Dendritic cell treated with granulocyte-macrophage colony-stimulating factor and Interleukin-4, amounts not matched to agents 40 ng/mL and 50 ng/mL, for 4 days (primary cell): ENCODE measurements at regions not wholly inside any gene's neighbourhood (a gene's known extent, or its start where the extent isn't known, plus 50 kb on each side); places are given as distances from the start of the nearest gene placed in this dataset.

Source experiments
- H3K27ac Mint-ChIP-seq: one replicate; pipeline ENCODE4 v1.8.0; 2022; ENCODE audit warnings: mild to moderate bottlenecking, mixed read lengths
- H3K27me3 Mint-ChIP-seq: one replicate; pipeline ENCODE4 v1.8.0; 2022; ENCODE audit warnings: mild to moderate bottlenecking, mixed read lengths
- H3K36me3 Mint-ChIP-seq: one replicate; pipeline ENCODE4 v1.8.0; 2022; ENCODE audit warnings: low read depth, mixed read lengths
- H3K4me1 Mint-ChIP-seq: one replicate; pipeline ENCODE4 v1.8.0; 2022; ENCODE audit warnings: low read depth, mixed read lengths
- H3K4me3 Mint-ChIP-seq: one replicate; pipeline ENCODE4 v1.8.0; 2022; ENCODE audit warnings: mild to moderate bottlenecking, moderate library complexity, mixed read lengths
- H3K9me3 Mint-ChIP-seq: one replicate; pipeline ENCODE4 v1.8.0; 2022; ENCODE audit warnings: mixed read lengths
- intact Hi-C: fragments of 100-400 bp; cut with micrococcal nuclease; formaldehyde crosslinking; loops from one replicate; pipeline ENCODE4 v1.15.0; 2022

DNA sequence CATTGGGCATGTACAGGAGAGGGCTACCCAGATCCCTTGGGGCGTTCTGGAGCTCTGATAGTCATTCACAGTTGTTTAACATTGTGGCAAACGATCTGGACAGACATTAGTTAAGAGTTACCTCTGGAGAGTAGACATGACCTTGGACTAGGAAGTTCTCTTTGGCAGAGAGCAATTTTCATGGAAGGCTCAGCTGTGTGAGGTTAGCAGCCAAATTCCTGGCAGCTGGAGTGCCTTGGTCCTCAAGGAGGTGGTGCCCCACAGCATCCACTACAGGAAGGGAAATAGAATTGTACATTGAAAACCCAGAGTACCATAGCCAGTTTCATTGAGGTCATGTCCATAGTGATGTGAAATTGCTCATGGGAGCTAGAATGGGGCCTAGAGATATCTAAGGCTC lies 82.8 kb downstream of the BLID start:
- Mint-ChIP-seq H3K4me3 (no peak overlapping the region), H3K9me3 (no peaks in the 10 kb centered on the region), H3K27me3 (peaks cover 2% of the 10 kb centered on the region), H3K27ac (no peak overlapping the region), H3K36me3 (no peaks in the 10 kb centered on the region), H3K4me1 (no peaks in the 10 kb centered on the region)
- intact Hi-C loops: no loop called here

GRCh38 chr11:122032317-122032716 lies 83.7 kb downstream of the BLID start:
- Mint-ChIP-seq H3K36me3 (no peaks in the 10 kb centered on the region), H3K27me3 (peaks cover 2% of the 10 kb centered on the region), H3K4me3 (no peak overlapping the region), H3K4me1 (no peaks in the 10 kb centered on the region), H3K27ac (no peak overlapping the region), H3K9me3 (no peaks in the 10 kb centered on the region)
- intact Hi-C loops: no loop called here

GRCh38 chr11:122031813-122032212 lies 84.2 kb downstream of the BLID start:
- Mint-ChIP-seq H3K4me3 (no peak overlapping the region), H3K4me1 (no peaks in the 10 kb centered on the region), H3K27me3 (peaks cover 2% of the 10 kb centered on the region), H3K27ac (no peak overlapping the region), H3K36me3 (no peaks in the 10 kb centered on the region), H3K9me3 (no peaks in the 10 kb centered on the region)
- intact Hi-C loops: no loop called here

DNA sequence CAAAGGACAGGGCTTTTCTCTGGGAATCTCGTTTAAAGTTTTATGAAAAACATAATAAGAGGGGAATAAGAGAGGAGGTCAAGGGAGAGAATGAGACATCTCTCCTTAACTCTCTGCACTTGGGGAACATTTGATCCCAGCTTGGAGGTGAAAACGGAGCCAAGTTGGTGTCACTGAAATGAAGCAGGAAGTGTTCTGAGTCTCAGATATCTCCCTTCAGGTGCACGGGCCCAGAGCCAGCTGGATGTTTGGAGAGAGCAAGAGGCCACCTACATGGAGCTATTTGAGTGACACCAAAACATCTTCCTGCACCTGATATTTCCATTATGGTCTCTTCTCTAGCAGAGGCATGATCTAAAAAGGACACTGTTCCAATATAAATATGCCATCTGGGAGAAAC lies 85.7 kb downstream of the BLID start:
- Mint-ChIP-seq H3K4me3 (no peak overlapping the region), H3K27me3 (peaks cover 3% of the 10 kb centered on the region), H3K36me3 (no peaks in the 10 kb centered on the region), H3K27ac (no peak overlapping the region), H3K4me1 (no peaks in the 10 kb centered on the region), H3K9me3 (no peaks in the 10 kb centered on the region)
- intact Hi-C loops: no loop called here

DNA sequence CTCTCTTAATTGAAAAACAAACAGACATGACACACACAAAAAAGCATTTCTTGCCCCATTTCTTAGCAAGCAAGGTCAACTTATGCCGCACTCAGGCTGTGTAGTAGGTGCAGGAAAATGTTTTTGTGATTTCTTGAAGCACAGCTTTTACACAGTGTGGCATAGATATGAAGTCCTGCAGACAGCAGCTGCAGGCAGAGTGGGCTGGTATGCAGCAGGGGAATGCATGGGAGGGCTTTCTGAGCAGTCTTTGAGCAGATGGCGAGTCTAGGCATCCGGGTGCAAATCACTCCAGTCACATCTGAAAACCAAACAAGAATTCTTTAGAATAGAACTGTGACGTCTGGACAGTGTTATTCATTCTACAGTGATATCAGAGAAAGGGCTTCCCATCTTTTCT lies 87.5 kb downstream of the BLID start:
- H3K27ac Mint-ChIP-seq: no peak overlapping the region
- H3K36me3 Mint-ChIP-seq: no peaks in the 10 kb centered on the region
- H3K4me3 Mint-ChIP-seq: no peak overlapping the region
- intact Hi-C loops: no loop called here
- H3K9me3 Mint-ChIP-seq: no peaks in the 10 kb centered on the region
- H3K4me1 Mint-ChIP-seq: no peaks in the 10 kb centered on the region
- H3K27me3 Mint-ChIP-seq: peaks cover 6% of the 10 kb centered on the region

DNA sequence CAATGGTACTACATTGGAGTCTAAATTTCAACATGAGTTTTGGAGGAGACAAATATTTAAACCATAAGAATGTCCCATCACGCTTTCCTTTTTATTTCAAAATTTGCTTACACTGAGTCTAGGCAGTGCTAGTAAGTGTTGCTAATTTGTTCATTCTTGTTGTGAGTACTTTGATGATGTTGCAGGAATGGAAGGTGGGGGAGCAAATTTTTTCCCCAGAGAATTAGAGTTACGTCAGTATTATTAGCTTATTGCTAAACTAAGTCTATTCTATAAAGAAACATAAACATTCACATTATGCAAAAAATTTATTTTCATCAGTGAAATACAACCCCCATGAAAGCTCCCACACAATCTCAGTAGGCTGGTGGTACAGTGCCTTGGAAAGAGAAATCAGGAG lies 88.0 kb downstream of the BLID start:
- Mint-ChIP-seq H3K4me1 (no peaks in the 10 kb centered on the region), H3K27me3 (peaks cover 6% of the 10 kb centered on the region), H3K27ac (no peak overlapping the region), H3K4me3 (no peak overlapping the region), H3K9me3 (no peaks in the 10 kb centered on the region), H3K36me3 (no peaks in the 10 kb centered on the region)
- intact Hi-C loops: no loop called here

- H3K27ac Mint-ChIP-seq: no peak overlapping the region
- intact Hi-C loops: no loop called here
- no peak overlapping the region for H3K4me3 Mint-ChIP-seq
- H3K4me1 Mint-ChIP-seq: no peaks in the 10 kb centered on the region
- no peaks in the 10 kb centered on the region for H3K9me3 Mint-ChIP-seq
- no peaks in the 10 kb centered on the region for H3K36me3 Mint-ChIP-seq
- peaks cover 6% of the 10 kb centered on the region for H3K27me3 Mint-ChIP-seq
Observed at GRCh38 chr11:122025757-122026156, 90.3 kb downstream of the BLID start.

DNA sequence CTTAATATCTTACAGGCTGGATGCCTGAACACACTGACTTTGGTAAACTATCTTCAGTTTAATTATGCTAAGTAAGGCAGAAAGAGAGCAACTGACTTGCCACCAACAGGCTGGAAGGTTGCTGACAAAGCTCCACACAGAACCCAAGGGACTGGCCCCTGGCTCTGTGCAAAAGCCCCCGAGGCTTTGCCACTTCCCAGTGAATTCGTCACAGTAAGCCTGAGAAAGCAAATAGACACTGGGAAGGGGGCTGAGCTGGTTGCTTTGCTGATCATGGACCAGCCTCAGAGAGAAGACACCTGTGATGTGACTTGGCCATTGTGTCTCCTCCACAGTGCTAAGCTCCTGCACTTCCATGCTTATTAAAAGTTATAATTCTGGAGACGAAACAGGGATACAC lies 91.7 kb downstream of the BLID start:
- H3K9me3 Mint-ChIP-seq: no peaks in the 10 kb centered on the region
- H3K27me3 Mint-ChIP-seq: peaks cover 4% of the 10 kb centered on the region
- H3K27ac Mint-ChIP-seq: no peak overlapping the region
- no peaks in the 10 kb centered on the region for H3K4me1 Mint-ChIP-seq
- H3K4me3 Mint-ChIP-seq: no peak overlapping the region
- intact Hi-C loops: no loop called here
- no peaks in the 10 kb centered on the region for H3K36me3 Mint-ChIP-seq

GRCh38 chr11:122023614-122024250 lies 92.3 kb downstream of the BLID start:
- Mint-ChIP-seq H3K36me3 (no peaks in the 10 kb centered on the region), H3K27me3 (peaks cover 4% of the 10 kb centered on the region)
- intact Hi-C loops: no loop called here

GRCh38 chr11:122022646-122023045 lies 93.4 kb downstream of the BLID start:
- H3K27me3 Mint-ChIP-seq: peaks cover 4% of the 10 kb centered on the region
- no peaks in the 10 kb centered on the region for H3K9me3 Mint-ChIP-seq
- no peak overlapping the region for H3K27ac Mint-ChIP-seq
- intact Hi-C loops: no loop called here
- H3K36me3 Mint-ChIP-seq: no peaks in the 10 kb centered on the region
- H3K4me3 Mint-ChIP-seq: no peak overlapping the region
- H3K4me1 Mint-ChIP-seq: no peaks in the 10 kb centered on the region

More at GRCh38 chr11:122023614-122024250, 92.3 kb downstream of the BLID start:
- H3K27ac Mint-ChIP-seq: no peak overlapping the region
- H3K4me1 Mint-ChIP-seq: no peaks in the 10 kb centered on the region
- no peaks in the 10 kb centered on the region for H3K9me3 Mint-ChIP-seq
- no peak overlapping the region for H3K4me3 Mint-ChIP-seq

DNA sequence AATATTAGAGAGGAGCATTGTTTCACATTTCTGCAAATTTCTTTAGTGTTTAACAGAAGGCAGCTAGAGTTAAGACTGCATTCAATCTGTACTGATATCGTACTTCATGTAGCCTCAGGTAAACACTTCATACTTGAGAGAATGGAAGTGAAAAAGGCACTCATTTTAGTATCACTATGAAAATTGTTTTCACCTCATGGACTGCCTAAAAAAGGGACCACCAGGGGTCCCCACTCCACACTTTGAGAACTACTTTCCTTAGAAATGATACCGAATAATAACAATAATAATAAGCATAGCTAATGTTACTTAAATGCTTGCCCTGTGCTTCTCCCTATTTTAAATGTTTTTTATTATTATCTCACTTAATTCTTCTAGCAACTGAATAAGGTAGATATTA lies 95.1 kb downstream of the BLID start:
- H3K36me3 Mint-ChIP-seq: no peaks in the 10 kb centered on the region
- H3K4me1 Mint-ChIP-seq: no peaks in the 10 kb centered on the region
- intact Hi-C loops: no loop called here
- H3K4me3 Mint-ChIP-seq: no peak overlapping the region
- H3K27me3 Mint-ChIP-seq: peaks cover 4% of the 10 kb centered on the region
- no peaks in the 10 kb centered on the region for H3K9me3 Mint-ChIP-seq
- H3K27ac Mint-ChIP-seq: no peak overlapping the region

- Mint-ChIP-seq H3K4me1 (no peaks in the 10 kb centered on the region), H3K27ac (no peak overlapping the region), H3K27me3 (peaks cover 3% of the 10 kb centered on the region), H3K4me3 (no peak overlapping the region), H3K9me3 (no peaks in the 10 kb centered on the region), H3K36me3 (no peaks in the 10 kb centered on the region)
- intact Hi-C loops: no loop called here
Observed at GRCh38 chr11:122019908-122020694, 95.9 kb downstream of the BLID start.

GRCh38 chr11:122007601-122008071 lies 108.4 kb downstream of the BLID start:
- no peaks in the 10 kb centered on the region for H3K36me3 Mint-ChIP-seq
- no peak overlapping the region for H3K4me3 Mint-ChIP-seq
- H3K4me1 Mint-ChIP-seq: peaks cover 19% of the 10 kb centered on the region
- intact Hi-C loops: no loop called here
- no peaks in the 10 kb centered on the region for H3K27me3 Mint-ChIP-seq
- H3K9me3 Mint-ChIP-seq: no peaks in the 10 kb centered on the region
- H3K27ac Mint-ChIP-seq: no peak overlapping the region

- H3K9me3 Mint-ChIP-seq: no peaks in the 10 kb centered on the region
- no peaks in the 10 kb centered on the region for H3K36me3 Mint-ChIP-seq
- H3K27me3 Mint-ChIP-seq: no peaks in the 10 kb centered on the region
- H3K4me3 Mint-ChIP-seq: no peak overlapping the region
- peaks cover 19% of the 10 kb centered on the region for H3K4me1 Mint-ChIP-seq
- H3K27ac Mint-ChIP-seq: no peak overlapping the region
- intact Hi-C loops: no loop called here
Observed at GRCh38 chr11:122004446-122004845, 111.6 kb downstream of the BLID start.

- Mint-ChIP-seq H3K27ac (no peak overlapping the region), H3K4me1 (peaks cover 18% of the 10 kb centered on the region), H3K36me3 (no peaks in the 10 kb centered on the region), H3K9me3 (no peaks in the 10 kb centered on the region), H3K27me3 (no peaks in the 10 kb centered on the region), H3K4me3 (no peak overlapping the region)
- intact Hi-C loops: no loop called here
Observed at GRCh38 chr11:122002926-122003325, 113.1 kb downstream of the BLID start.
